ENCODE measurements at regions not wholly inside any gene's neighbourhood (a gene's known extent, or its start where the extent isn't known, plus 50 kb on each side); places are given as distances from the start of the nearest gene placed in this dataset.

- TF ChIP-seq EZH2 (IDR thresholded peaks at IDR 0.05; ENCODE audit: insufficient read depth, poor library complexity, severe bottlenecking) (no peak), EZH2phosphoT487 (IDR thresholded peaks at IDR 0.05; ENCODE audit: insufficient read depth, low read depth) (no peak)
These were observed 282.3 kb downstream of the PYDC2 start for GRCh38 chr3:191743283-191743682.

All from GM23248 (cell line).